PFSK-1 (cell line): ENCODE measurements at regions not wholly inside any gene's neighbourhood (a gene's known extent, or its start where the extent isn't known, plus 50 kb on each side); places are given as distances from the start of the nearest gene placed in this dataset.

ENCODE experiments used
- FOXP2 ChIP-seq: optimal IDR thresholded peaks from 2 replicates; pipeline ENCODE3; 2011; ENCODE audit warnings: borderline replicate concordance, control low read depth, inconsistent platforms; ENCODE audit not compliant: insufficient read depth; ENCODE audit errors: extremely low read length, extremely low read depth
- POLR2AphosphoS5 ChIP-seq: IDR thresholded peaks from 2 replicates; pipeline ENCODE4 v1.6.1; 2012; ENCODE audit warnings: low read depth, mild to moderate bottlenecking, control low read depth, low read length, moderate library complexity
- SIN3A ChIP-seq: IDR thresholded peaks from 2 replicates; pipeline ENCODE4 v1.6.1; 2012; ENCODE audit warnings: mild to moderate bottlenecking, low read length, moderate library complexity, borderline replicate concordance; ENCODE audit not compliant: insufficient read depth
- TAF1 ChIP-seq: IDR thresholded peaks from 2 replicates; pipeline ENCODE4 v1.6.1; 2012; ENCODE audit warnings: low read length, control low read depth, borderline replicate concordance; ENCODE audit not compliant: insufficient read depth
- TF ChIP-seq, protein P1 (sequence below), 2 experiments: IDR thresholded peaks; 2 replicates each; pipeline versions ENCODE4 v1.6.1 to v1.8.0; 2011 to 2012; ENCODE audit warnings: low read depth in 2 of 2, low read length in 2 of 2, control low read depth in 1 of 2, inconsistent platforms in 1 of 2, mild to moderate bottlenecking in 1 of 2, moderate library complexity in 1 of 2; ENCODE audit not compliant: insufficient read depth in 1 of 2

DNA sequence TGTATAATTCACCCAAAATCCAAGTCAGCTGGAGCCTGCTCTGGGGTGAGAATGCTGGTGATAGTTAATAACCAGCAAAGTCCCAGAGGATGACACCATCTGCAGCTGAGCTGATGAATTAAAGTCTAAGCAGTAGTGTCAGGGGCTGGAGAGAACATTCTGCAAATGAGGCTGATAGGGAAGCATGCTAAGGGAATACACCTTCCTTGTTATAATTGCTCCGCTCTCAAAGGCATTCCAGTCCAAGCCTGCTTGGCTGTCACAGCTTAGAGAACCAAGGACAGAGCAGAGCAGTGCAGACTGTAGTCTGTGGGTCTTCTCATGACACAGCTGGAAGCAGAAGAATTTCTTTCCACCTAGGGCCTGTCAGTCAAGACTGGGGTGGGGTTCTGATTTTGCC, 283.1 kb downstream of the SIPA1L2 start:
- TF ChIP-seq POLR2AphosphoS5, result no peak
- TF ChIP-seq, protein P1, sequence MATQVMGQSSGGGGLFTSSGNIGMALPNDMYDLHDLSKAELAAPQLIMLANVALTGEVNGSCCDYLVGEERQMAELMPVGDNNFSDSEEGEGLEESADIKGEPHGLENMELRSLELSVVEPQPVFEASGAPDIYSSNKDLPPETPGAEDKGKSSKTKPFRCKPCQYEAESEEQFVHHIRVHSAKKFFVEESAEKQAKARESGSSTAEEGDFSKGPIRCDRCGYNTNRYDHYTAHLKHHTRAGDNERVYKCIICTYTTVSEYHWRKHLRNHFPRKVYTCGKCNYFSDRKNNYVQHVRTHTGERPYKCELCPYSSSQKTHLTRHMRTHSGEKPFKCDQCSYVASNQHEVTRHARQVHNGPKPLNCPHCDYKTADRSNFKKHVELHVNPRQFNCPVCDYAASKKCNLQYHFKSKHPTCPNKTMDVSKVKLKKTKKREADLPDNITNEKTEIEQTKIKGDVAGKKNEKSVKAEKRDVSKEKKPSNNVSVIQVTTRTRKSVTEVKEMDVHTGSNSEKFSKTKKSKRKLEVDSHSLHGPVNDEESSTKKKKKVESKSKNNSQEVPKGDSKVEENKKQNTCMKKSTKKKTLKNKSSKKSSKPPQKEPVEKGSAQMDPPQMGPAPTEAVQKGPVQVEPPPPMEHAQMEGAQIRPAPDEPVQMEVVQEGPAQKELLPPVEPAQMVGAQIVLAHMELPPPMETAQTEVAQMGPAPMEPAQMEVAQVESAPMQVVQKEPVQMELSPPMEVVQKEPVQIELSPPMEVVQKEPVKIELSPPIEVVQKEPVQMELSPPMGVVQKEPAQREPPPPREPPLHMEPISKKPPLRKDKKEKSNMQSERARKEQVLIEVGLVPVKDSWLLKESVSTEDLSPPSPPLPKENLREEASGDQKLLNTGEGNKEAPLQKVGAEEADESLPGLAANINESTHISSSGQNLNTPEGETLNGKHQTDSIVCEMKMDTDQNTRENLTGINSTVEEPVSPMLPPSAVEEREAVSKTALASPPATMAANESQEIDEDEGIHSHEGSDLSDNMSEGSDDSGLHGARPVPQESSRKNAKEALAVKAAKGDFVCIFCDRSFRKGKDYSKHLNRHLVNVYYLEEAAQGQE (IDR thresholded peaks at IDR 0.05; ENCODE audit: insufficient read depth in 1 of 2, low read depth in 2 of 2, low read length in 2 of 2), result no peak
- no peak for TF ChIP-seq SIN3A
- no peak for TF ChIP-seq FOXP2
- no peak for TF ChIP-seq TAF1
